Lower leg skin (tissue), 4 donors: ENCODE measurements at regions not wholly inside any gene's neighbourhood (a gene's known extent, or its start where the extent isn't known, plus 50 kb on each side); places are given as distances from the start of the nearest gene placed in this dataset.

Experiments used
- DNase-seq, 2 donors: peaks; one replicate each; pipeline ENCODE4 v3.0.0-alpha.2; 2019; ENCODE audit warnings: low spot score in 2 of 2
- H3K4me3 ChIP-seq: fragments of 200-600 bp; sonication (generic); 2 replicates; pipeline ENCODE4 v1.5.1; 2017; ENCODE audit warnings: mild to moderate bottlenecking, low read depth; ENCODE audit not compliant: poor library complexity, severe bottlenecking
- POLR2A ChIP-seq, 2 donors: fragments of 450-650 bp; IDR thresholded peaks; one replicate each; pipeline ENCODE4 v1.6.1; 2016 to 2017; ENCODE audit warnings: antibody characterized with exemption in 2 of 2, mild to moderate bottlenecking in 1 of 2, moderate library complexity in 1 of 2
- WGBS, 2 donors: methylation state at CpG; one replicate each; pipeline ENCODE4 v1.1.5; 2018; 5-methylcytosine and 5-hydroxymethylcytosine counted together
- intact Hi-C: fragments of 100-400 bp; cut with DNase I; formaldehyde crosslinking; loops from one replicate; pipeline ENCODE4 v1.15.0; 2023; ENCODE audit warnings: low total_unique reads
- TF ChIP-seq, protein P1 (sequence below), 3 donors: fragments of 450-650 bp; IDR thresholded peaks; one replicate each; pipeline ENCODE4 v1.5.1; 2016; ENCODE audit warnings: antibody characterized with exemption in 3 of 3, mild to moderate bottlenecking in 3 of 3, moderate library complexity in 2 of 3

DNA sequence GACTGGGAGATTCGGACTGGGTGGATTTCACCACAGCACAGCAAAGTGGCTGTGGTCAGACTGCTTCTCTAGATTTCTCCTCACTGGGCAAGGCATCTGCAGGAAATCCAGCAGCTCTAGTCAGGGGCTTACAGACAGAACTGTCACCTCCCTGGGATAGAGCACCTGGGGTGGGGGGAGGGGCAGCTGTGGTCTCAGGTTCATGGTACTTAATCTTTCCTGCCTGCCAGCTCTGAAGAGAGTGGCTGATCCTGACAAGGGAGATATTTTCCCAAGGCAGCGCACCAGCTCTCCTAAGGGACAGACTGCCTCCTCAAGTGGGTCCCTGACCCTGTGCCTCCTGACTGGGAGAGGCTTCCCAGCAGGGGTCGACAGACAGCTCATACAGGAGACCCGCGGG lies 212.8 kb upstream of the KLF12 start:
- no peak for TF ChIP-seq POLR2A (IDR thresholded peaks at IDR 0.05)
- TF ChIP-seq, protein P1, sequence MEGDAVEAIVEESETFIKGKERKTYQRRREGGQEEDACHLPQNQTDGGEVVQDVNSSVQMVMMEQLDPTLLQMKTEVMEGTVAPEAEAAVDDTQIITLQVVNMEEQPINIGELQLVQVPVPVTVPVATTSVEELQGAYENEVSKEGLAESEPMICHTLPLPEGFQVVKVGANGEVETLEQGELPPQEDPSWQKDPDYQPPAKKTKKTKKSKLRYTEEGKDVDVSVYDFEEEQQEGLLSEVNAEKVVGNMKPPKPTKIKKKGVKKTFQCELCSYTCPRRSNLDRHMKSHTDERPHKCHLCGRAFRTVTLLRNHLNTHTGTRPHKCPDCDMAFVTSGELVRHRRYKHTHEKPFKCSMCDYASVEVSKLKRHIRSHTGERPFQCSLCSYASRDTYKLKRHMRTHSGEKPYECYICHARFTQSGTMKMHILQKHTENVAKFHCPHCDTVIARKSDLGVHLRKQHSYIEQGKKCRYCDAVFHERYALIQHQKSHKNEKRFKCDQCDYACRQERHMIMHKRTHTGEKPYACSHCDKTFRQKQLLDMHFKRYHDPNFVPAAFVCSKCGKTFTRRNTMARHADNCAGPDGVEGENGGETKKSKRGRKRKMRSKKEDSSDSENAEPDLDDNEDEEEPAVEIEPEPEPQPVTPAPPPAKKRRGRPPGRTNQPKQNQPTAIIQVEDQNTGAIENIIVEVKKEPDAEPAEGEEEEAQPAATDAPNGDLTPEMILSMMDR (IDR thresholded peaks at IDR 0.05) = no peak
- no peak overlapping the region for H3K4me3 ChIP-seq
- WGBS, 2 donors = 65 to 81% methylated on average over 5 of the region's 5 CpGs
- intact Hi-C loops = no loop called here
- DNase-seq = no peak

DNA sequence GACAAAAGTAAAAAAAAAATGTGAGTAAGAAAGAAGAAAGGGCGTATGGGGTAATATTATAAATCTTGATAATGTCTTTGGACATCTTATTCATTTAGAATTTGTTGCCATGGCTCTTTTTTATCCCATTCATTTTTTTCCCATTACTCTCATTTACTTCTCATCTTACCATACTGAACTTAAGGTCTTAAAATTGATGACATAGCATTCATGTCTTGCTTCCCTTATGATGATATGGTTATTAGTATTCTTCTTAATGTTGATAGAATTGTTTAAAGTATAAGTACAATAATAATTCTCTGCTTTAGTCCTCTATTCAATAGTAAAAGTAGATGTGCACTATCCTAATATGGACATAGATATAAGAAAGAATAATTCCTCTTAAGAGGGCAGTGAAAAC lies 204.1 kb upstream of the KLF12 start:
- intact Hi-C loops = no loop called here
- WGBS, 2 donors = 76 to 92% methylated on average over 1 of the region's 1 CpG

GRCh38 chr13:74336546-74336945 lies 202.3 kb upstream of the KLF12 start:
- DNase-seq = no peak
- WGBS, 2 donors = 33 to 35% methylated on average over 1 of the region's 1 CpG
- H3K4me3 ChIP-seq = no peak overlapping the region
- no peak for TF ChIP-seq POLR2A (IDR thresholded peaks at IDR 0.05)
- TF ChIP-seq, protein P1 (IDR thresholded peaks at IDR 0.05) = no peak
- intact Hi-C loops = no loop called here

More for the DNA sequence above, 204.1 kb upstream of the KLF12 start:
- no peak for DNase-seq
- H3K4me3 ChIP-seq = no peak overlapping the region
- TF ChIP-seq, protein P1 (IDR thresholded peaks at IDR 0.05) = no peak
- TF ChIP-seq POLR2A (IDR thresholded peaks at IDR 0.05) = no peak

DNA sequence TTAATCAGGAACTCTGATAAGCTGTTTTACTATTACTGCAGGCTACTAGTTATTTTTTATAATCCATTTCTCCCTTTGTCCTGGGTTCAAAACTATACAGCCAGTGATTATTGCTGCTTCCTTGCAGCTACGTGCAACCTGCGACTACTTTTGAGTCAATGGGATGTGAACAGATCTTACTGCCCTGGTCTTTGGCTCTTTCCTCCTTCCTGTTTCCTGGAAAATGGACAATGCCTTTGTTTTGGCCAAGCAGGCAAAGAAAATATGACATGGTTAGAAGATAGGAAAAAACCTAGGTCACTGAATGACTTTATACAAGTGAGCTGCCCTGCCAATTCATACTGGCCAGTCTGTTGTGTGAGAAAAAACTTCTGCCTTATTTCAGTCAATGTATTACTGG lies 201.2 kb upstream of the KLF12 start:
- TF ChIP-seq, protein P1 (IDR thresholded peaks at IDR 0.05) = no peak
- TF ChIP-seq POLR2A (IDR thresholded peaks at IDR 0.05) = no peak
- no peak overlapping the region for H3K4me3 ChIP-seq
- no peak for DNase-seq
- intact Hi-C loops = no loop called here
- 54 to 78% methylated on average over 2 of the region's 2 CpGs for WGBS, 2 donors

- WGBS, 2 donors = 62 to 70% methylated on average over 4 of the region's 4 CpGs
- H3K4me3 ChIP-seq = no peak overlapping the region
- intact Hi-C loops = no loop called here
- no peak for DNase-seq
- TF ChIP-seq POLR2A (IDR thresholded peaks at IDR 0.05) = no peak
- TF ChIP-seq, protein P1 (IDR thresholded peaks at IDR 0.05) = no peak
These were observed 195.8 kb upstream of the KLF12 start for GRCh38 chr13:74329962-74330361.

- intact Hi-C loops = no loop called here
- no peak overlapping the region for H3K4me3 ChIP-seq
- TF ChIP-seq POLR2A (IDR thresholded peaks at IDR 0.05) = no peak
- 39 to 41% methylated on average over 3 of the region's 3 CpGs for WGBS, 2 donors
- no peak for DNase-seq
These were observed 190.9 kb upstream of the KLF12 start for GRCh38 chr13:74325106-74325505.
